ENCODE measurements at regions not wholly inside any gene's neighbourhood (a gene's known extent, or its start where the extent isn't known, plus 50 kb on each side); places are given as distances from the start of the nearest gene placed in this dataset.
"Not testable (repeated sequence)": the region's sequence is repeated elsewhere in the genome, so short reads cannot be mapped to it uniquely, and the experiment has no call there.

DNA sequence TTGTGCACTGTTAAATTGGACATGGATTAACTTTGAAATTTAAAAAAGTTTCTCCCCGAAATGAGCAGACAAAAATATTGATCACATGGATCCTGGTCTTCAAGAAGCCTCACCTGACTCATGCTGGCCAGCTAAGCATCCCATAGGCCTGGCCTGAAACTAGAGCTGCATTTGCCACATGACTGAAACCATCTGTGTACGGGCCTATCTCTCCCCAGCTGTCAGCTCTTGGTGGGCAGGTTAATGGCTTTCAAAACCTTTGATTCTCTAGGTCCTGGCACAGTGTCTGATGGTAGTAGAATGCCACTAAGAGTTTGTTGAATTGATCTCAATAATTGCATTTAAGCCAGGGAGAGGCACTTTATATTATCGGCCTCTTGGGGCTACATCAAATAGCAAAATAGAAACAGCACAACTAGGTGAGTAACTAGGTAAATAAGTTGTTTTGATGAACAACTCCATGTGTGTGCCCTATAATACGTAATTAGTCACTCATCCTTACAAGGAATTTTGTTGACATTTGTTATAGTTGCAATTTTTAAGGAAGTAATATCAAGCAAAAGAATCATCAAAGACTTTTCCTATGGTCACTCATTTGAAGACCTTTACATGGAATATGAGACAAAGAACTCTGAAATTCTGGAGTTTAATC, 251.1 kb downstream of the SP3 start:
- DNase-seq (ENCODE audit: low read depth in 2 of 3, low spot score in 1 of 3) = no peak

- DNase-seq (ENCODE audit: low read depth in 2 of 3, low spot score in 1 of 3) = no peak
Observed at GRCh38 chr2:173715441-173715840, 249.7 kb downstream of the SP3 start.

DNA sequence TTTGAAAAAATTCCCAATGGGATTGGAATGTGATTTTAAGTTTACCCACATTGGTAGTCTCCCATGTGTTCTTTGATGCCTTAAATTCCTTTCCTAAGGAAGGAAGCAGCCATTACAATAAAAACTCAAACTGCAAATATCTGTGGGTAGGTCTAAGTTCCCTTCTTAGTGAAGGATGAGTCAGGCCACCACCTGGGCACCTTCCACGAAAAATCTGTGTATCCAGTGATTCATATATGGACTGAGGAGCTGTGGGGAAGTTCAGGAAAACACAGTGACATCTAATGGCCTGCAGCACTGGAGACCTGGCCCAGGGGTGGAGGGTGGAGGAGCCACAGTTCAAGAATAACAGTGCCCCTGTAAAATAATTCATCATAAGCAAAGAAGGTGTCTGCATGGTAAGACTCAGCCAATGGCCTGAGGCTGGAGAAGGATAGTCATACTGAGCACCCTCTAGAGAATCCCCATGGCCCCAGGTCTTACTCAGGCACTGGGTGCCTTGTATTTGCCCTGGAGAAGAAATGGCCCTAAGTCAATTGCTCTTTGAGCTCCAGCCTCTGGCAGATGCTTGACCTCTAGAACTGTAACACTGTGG, 248.6 kb downstream of the SP3 start:
- DNase-seq (ENCODE audit: low read depth in 2 of 3, low spot score in 1 of 3) = no peak

- DNase-seq (ENCODE audit: low read depth in 2 of 3, low spot score in 1 of 3) = no peak
Observed at GRCh38 chr2:173719471-173719870, 245.7 kb downstream of the SP3 start.

- DNase-seq (ENCODE audit: low read depth in 2 of 3, low spot score in 1 of 3) = no peak
Observed at GRCh38 chr2:173720306-173720705, 244.9 kb downstream of the SP3 start.

DNA sequence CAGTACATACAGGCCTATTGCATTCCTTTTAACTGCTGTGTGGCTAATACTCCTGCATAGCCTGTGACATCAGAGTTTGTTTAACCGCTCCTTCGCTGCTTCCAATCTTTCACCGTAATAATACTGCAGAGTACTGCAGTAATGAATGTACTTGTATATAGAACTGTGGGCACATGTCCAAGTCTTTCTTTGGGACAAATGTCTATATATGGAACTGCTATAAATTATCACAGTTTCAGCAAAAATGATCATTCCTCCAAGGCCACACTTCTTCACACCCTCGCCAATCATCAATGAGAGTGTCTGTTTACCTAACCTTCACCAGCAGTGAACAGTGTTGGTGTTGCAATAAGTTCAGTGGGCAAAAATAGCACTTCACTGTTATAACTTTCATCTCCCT, 230.4 kb downstream of the SP3 start:
- no peak for DNase-seq (ENCODE audit: low read depth in 2 of 3, low spot score in 1 of 3)

DNA sequence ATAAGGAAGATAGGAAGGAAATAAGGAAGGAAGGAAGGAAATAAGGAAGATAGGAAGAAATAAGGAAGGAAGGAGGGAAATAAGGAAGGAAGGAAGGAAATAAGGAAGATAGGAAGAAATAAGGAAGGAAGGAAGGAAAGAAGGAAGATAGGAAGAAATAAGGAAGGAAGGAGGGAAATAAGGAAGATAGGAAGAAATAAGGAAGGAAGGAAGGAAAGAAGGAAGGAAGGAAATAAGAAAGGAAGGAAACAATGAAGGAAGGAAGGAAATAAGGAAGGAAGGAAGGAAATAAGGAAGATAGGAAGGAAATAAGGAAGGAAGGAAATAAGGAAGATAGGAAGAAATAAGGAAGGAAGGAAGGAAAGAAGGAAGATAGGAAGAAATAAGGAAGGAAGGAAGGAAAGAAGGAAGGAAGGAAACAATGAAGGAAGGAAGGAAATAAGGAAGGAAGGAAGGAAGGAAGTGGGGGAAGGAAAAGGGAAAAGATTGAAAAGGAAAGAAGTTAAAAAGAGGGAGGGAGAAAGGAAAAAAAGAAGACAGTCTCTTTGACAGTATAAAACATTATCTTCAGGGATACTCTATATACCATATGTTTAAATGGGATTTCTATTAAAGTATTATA, 227.1 kb downstream of the SP3 start:
- not testable (repeated sequence) for DNase-seq (ENCODE audit: low read depth in 2 of 3, low spot score in 1 of 3)

DNA sequence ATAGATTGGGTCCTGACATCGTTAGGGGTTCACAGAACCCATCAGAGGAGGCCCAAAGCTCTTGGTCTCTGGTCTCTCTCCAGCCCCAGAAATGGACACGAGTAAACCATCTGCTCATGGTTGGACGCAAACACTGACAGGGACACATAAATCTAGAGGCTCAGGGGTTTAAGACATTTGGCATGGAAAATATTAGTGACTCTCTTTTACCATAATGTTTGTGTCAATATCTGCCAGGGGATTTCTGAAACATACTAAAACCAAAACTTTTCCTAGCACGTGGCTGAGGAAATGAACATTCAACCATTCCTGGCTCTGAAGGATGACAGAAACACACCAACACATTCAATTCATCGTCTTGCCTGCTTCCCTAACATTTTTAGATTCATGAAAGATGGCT, 226.2 kb downstream of the SP3 start:
- no peak for DNase-seq (ENCODE audit: low read depth in 2 of 3, low spot score in 1 of 3)

DNA sequence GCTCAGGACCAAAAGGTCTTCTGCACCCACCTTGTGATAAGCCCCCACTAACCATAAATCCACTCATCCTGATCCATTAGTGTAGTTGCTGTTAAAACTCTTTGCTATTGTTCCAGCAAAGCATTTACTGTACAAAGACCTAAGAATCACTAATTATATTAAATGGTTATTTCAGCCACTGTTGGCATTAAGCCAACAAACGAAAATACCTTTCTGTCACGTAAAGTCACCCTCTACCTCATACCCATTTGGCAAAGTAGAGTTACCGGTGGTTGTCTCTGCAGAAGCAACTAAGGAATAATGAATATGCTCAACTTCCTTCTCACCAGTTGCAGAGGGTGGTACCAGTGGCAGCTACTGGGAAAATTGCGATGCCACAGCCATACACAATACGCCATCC, 224.5 kb downstream of the SP3 start:
- DNase-seq (ENCODE audit: low read depth in 2 of 3, low spot score in 1 of 3) = no peak

GRCh38 chr2:173741759-173742158, 223.4 kb downstream of the SP3 start:
- no peak for DNase-seq (ENCODE audit: low read depth in 2 of 3, low spot score in 1 of 3)

GRCh38 chr2:173747035-173747434, 218.1 kb downstream of the SP3 start:
- no peak for DNase-seq (ENCODE audit: low read depth in 2 of 3, low spot score in 1 of 3)

GRCh38 chr2:173749315-173749714, 215.9 kb downstream of the SP3 start:
- no peak for DNase-seq (ENCODE audit: low read depth in 2 of 3, low spot score in 1 of 3)

- no peak for DNase-seq (ENCODE audit: low read depth in 2 of 3, low spot score in 1 of 3)
Observed at GRCh38 chr2:173750353-173750801, 214.8 kb downstream of the SP3 start.

- DNase-seq (ENCODE audit: low read depth in 2 of 3, low spot score in 1 of 3) = no peak
Observed at GRCh38 chr2:173750831-173751230, 214.3 kb downstream of the SP3 start.

GRCh38 chr2:173751245-173751975, 213.8 kb downstream of the SP3 start:
- DNase-seq (ENCODE audit: low read depth in 2 of 3, low spot score in 1 of 3) = no peak

GRCh38 chr2:173752152-173752551, 213.0 kb downstream of the SP3 start:
- no peak for DNase-seq (ENCODE audit: low read depth in 2 of 3, low spot score in 1 of 3)

DNA sequence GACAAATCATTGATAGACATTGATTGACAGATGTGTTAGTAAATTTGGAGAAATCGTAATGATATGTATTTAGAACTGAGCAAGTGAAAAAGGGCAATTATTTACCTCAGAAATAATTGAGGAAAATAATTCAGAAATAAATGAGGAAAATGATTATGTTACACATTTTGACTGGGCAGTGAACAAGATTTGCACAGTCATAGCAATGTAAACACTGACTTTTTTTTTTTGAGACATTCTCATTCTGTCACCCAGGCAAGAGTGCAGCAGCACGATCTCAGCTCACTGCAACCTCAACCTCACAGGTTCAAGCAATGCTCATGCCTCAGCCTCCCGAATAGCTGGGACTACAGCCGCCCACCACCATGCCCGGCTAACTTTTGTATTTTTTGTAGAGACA, 211.7 kb downstream of the SP3 start:
- DNase-seq (ENCODE audit: low read depth in 2 of 3, low spot score in 1 of 3) = no peak

GRCh38 chr2:173754165-173754564, 211.0 kb downstream of the SP3 start:
- no peak for DNase-seq (ENCODE audit: low read depth in 2 of 3, low spot score in 1 of 3)

DNA sequence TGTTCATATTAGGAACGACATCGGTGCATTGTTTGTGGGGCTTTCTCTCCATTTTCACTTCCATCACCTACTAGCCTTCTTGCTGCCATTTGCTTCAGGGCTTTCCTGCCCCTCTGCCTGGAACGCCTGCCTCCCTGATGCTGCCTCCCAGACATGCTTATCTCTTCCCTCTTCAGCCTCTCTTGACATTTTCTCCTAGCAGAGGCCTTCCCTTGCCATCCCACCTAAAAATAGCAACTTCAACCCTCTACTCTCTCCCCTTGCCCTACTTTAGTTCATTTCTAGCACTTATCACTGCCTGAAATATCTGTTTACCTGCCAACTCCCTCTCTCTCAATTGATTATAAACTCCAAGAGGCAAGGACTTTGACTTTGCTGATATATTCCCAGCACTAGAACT, 210.3 kb downstream of the SP3 start:
- DNase-seq (ENCODE audit: low read depth in 2 of 3, low spot score in 1 of 3) = no peak

- no peak for DNase-seq (ENCODE audit: low read depth in 2 of 3, low spot score in 1 of 3)
Observed at GRCh38 chr2:173755798-173756197, 209.4 kb downstream of the SP3 start.

GRCh38 chr2:173759959-173760358, 205.2 kb downstream of the SP3 start:
- DNase-seq (ENCODE audit: low read depth in 2 of 3, low spot score in 1 of 3) = no peak

DNA sequence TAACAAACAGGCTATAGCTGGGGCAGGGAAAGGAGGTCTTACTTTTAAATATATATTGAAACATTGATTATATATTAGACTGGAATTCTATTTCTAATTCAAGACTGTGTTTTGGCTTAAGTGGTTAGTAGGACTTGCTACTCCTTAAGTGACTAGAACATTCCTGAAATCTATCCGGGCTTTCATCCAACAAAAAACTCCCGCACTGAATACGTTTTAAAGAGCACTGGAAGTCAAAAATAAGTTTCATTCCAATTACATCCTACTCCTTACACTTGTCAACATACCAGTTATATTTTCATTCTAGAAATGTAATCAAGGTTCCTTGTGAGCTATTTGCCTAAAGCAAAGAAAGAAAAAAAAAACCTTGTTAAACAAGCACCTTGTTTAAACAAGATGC, 204.6 kb downstream of the SP3 start:
- DNase-seq (ENCODE audit: low read depth in 2 of 3, low spot score in 1 of 3) = no peak

Measured in stimulated activated CD4-positive, alpha-beta T cell treated with anti-CD3 and anti-CD28 coated beads, Interleukin-12 subunit alpha, Interleukin-12 subunit beta, amount 100 ng/mL, for 48 hours (primary cell).